ENCODE measurements at regions not wholly inside any gene's neighbourhood (a gene's known extent, or its start where the extent isn't known, plus 50 kb on each side); places are given as distances from the start of the nearest gene placed in this dataset.

DNA sequence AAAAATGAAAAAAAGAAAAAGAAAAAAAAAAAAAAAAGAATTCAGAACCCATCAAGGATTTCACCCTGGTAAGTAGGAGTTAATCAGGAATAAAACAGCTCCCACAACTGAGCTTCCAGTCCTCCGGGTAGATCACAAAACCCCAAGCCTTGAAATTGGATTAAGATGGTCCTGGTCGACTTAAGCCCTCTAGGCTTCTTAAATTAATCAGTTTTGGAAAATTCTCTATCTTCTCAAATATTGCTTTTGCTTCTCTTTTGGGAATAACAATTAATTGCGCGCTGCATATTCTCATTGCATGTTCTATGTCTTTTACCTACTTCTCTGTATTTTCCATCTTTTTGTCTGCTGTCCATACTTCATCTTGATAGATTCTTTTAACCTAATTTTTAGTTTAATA is 348.0 kb upstream of the MEX3C start:
- H3K36me3 ChIP-seq: no peaks in the 10 kb centered on the region
- WGBS, 3 donors: 71 to 79% (median 74%) methylated on average over 4 of the region's 4 CpGs
- H3K27me3 ChIP-seq: no peaks in the 10 kb centered on the region
- H3K9me3 ChIP-seq: no peaks in the 10 kb centered on the region
- no peak overlapping the region for H3K27ac ChIP-seq
- intact Hi-C loops (cut with DNase I): loop anchor here in 1 of 4 donors (5.0 kb wide), 1 partner anchor 1608 kb away; no protein-coding TSS in a partner anchor
- no peaks in the 10 kb centered on the region for H3K4me1 ChIP-seq (ENCODE audit: insufficient read depth)
- TF ChIP-seq EP300 (IDR thresholded peaks at IDR 0.05): no peak
- TF ChIP-seq, protein P1, sequence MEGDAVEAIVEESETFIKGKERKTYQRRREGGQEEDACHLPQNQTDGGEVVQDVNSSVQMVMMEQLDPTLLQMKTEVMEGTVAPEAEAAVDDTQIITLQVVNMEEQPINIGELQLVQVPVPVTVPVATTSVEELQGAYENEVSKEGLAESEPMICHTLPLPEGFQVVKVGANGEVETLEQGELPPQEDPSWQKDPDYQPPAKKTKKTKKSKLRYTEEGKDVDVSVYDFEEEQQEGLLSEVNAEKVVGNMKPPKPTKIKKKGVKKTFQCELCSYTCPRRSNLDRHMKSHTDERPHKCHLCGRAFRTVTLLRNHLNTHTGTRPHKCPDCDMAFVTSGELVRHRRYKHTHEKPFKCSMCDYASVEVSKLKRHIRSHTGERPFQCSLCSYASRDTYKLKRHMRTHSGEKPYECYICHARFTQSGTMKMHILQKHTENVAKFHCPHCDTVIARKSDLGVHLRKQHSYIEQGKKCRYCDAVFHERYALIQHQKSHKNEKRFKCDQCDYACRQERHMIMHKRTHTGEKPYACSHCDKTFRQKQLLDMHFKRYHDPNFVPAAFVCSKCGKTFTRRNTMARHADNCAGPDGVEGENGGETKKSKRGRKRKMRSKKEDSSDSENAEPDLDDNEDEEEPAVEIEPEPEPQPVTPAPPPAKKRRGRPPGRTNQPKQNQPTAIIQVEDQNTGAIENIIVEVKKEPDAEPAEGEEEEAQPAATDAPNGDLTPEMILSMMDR (IDR thresholded peaks at IDR 0.05): no peak
- TF ChIP-seq POLR2A (IDR thresholded peaks at IDR 0.05): no peak
- DNase-seq: no peak
- H3K4me3 ChIP-seq: no peak overlapping the region

GRCh38 chr18:51559198-51559901 is 361.9 kb upstream of the MEX3C start:
- no peaks in the 10 kb centered on the region for H3K36me3 ChIP-seq
- no peaks in the 10 kb centered on the region for H3K9me3 ChIP-seq
- 52 to 68% (median 63%) methylated on average over 2 of the region's 2 CpGs for WGBS, 3 donors
- DNase-seq: no peak
- no peak overlapping the region for H3K4me3 ChIP-seq
- no peaks in the 10 kb centered on the region for H3K4me1 ChIP-seq (ENCODE audit: insufficient read depth)
- TF ChIP-seq EP300 (IDR thresholded peaks at IDR 0.05): no peak
- TF ChIP-seq, protein P1 (IDR thresholded peaks at IDR 0.05): no peak
- H3K27me3 ChIP-seq: no peaks in the 10 kb centered on the region
- intact Hi-C loops (cut with DNase I): no loop called here
- H3K27ac ChIP-seq: no peak overlapping the region

DNA sequence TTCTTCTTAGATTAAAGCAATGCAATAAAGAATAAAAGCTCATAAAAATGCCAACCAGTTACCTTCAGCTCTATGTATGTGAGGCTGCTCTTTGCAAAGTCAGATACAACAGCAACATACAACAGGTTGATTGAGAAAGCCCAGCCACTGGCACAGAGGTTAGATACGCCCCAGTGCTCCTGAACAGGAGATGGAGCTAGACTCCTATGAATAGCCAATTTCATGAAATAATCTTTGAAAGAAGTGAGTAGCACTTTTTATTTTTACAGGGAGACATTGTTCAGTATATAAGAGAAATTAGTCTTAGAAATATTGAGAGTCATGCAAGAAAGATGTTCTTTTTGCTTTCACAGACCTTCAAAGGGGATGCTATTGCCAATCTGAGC is 362.4 kb upstream of the MEX3C start:
- intact Hi-C loops (cut with DNase I): no loop called here
- H3K9me3 ChIP-seq: no peaks in the 10 kb centered on the region
- no peaks in the 10 kb centered on the region for H3K27me3 ChIP-seq

DNA sequence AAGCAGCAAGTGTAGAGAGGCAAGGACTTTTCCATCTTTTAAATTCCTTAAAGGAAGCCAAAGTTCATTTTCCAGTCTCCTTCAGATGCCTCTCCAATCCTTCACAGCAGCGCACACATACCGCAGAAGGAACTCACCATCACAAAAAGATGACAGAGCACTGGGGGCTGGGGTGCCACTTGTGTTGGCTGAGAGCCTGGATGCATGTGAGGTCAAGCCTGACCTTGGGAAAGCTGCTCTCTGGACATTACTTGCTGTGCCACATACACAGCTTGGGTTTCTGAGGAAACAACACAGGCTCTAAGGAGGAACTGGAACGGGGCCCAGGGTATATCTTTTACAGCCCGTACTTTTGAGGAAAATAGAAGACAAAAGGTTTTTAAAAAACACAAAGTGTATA is 364.3 kb upstream of the MEX3C start:
- 22 to 36% (median 23%) methylated on average over 4 of the region's 4 CpGs for WGBS, 3 donors
- Histone ChIP-seq H3K36me3 (no peaks in the 10 kb centered on the region), H3K9me3 (no peaks in the 10 kb centered on the region), H3K27ac (no peak overlapping the region), H3K4me3 (no peak overlapping the region), H3K4me1 (ENCODE audit: insufficient read depth) (no peaks in the 10 kb centered on the region), H3K27me3 (no peaks in the 10 kb centered on the region)
- no peak for DNase-seq
- TF ChIP-seq POLR2A (IDR thresholded peaks at IDR 0.05) (no peak), EP300 (IDR thresholded peaks at IDR 0.05) (no peak)
- TF ChIP-seq, protein P1 (IDR thresholded peaks at IDR 0.05): no peak
- intact Hi-C loops (cut with DNase I): no loop called here

More for the DNA sequence above, 362.4 kb upstream of the MEX3C start:
- no peak overlapping the region for H3K27ac ChIP-seq
- no peak for TF ChIP-seq EP300 (IDR thresholded peaks at IDR 0.05)
- TF ChIP-seq, protein P1 (IDR thresholded peaks at IDR 0.05): no peak
- TF ChIP-seq POLR2A (IDR thresholded peaks at IDR 0.05): no peak
- H3K4me3 ChIP-seq: no peak overlapping the region
- no peaks in the 10 kb centered on the region for H3K4me1 ChIP-seq (ENCODE audit: insufficient read depth)
- no peak for DNase-seq
- 62 to 90% (median 80%) methylated on average over 1 of the region's 1 CpG for WGBS, 3 donors
- no peaks in the 10 kb centered on the region for H3K36me3 ChIP-seq

Measured in ovary (tissue), 7 donors.